Right cardiac atrium (tissue), 5 donors: ENCODE measurements at regions not wholly inside any gene's neighbourhood (a gene's known extent, or its start where the extent isn't known, plus 50 kb on each side); places are given as distances from the start of the nearest gene placed in this dataset.

ENCODE experiments used
- ATAC-seq, 2 donors: fragments of 200-7000 bp; cut with Tn5 transposase; one replicate each; pipeline versions ENCODE4 v1.8.0 to v1.9.1; 2020; ENCODE audit warnings: moderate library complexity in 2 of 2, mild to moderate bottlenecking in 1 of 2
- DNase-seq, 3 donors: peaks; one replicate each; pipeline ENCODE4 v3.0.0-alpha.2; 2020
- H3K27ac ChIP-seq: one replicate; pipeline ENCODE4 v1.5.1; 2013; ENCODE audit warnings: mild to moderate bottlenecking, low read length, control low read depth, moderate library complexity
- H3K27me3 ChIP-seq: one replicate; pipeline ENCODE4 v1.6.1; 2013; ENCODE audit not compliant: control insufficient read depth, insufficient read depth
- H3K4me1 ChIP-seq: one replicate; pipeline ENCODE4 v1.6.1; 2013; ENCODE audit warnings: low read length; ENCODE audit not compliant: control insufficient read depth, insufficient read depth
- H3K4me3 ChIP-seq: one replicate; pipeline ENCODE4 v1.5.1; 2013; ENCODE audit warnings: low read length, control low read depth
- H3K9me3 ChIP-seq: one replicate; pipeline ENCODE4 v1.6.1; 2013; ENCODE audit warnings: low read length; ENCODE audit not compliant: control insufficient read depth
- WGBS: extraction: QIAGEN DNeasy Blood & Tissue Kit; methylation state at CpG from one replicate; pipeline ENCODE4 v1.1.7; 2013; 5-methylcytosine and 5-hydroxymethylcytosine counted together
- intact Hi-C, 4 donors: fragments of 100-400 bp; cut with DNase I; formaldehyde crosslinking; loops; one replicate each; pipeline versions ENCODE4 v1.11.0 to v1.14.0; 2022 to 2023
- donor health status: healthy with polysubstance abuse.
- donor health status: DM: no; HTN: yes; CAD: no.
- donor health status: DM: no; HTN: no; CAD: no.
- donor health status: DM: no; HTN: yes; CAD: no; lungs with severe emphysema.
- donor health status: DM: yes; HTN: yes; CAD: no.

DNA sequence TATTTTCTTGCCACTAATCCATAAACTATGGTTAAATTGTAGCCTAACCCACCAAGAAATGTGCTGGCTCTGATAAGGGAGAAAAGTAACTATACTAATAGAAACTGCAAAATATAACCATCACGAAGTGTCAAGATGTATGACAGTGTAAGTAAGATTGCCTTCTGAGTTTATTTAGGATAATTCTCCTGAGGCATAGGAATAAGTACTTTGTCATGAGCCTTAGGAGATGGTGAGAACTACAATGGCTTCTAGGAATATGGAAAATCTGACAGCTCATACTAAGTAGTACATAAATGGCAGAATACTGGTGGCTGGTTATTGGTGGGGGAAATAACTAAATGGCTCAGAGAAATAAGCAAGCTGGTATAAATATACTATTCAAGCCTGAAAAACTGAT is 543.9 kb downstream of the PRR16 start:
- H3K27ac ChIP-seq, result no peak overlapping the region
- no peak overlapping the region for H3K4me3 ChIP-seq
- no peaks in the 10 kb centered on the region for H3K9me3 ChIP-seq
- intact Hi-C loops, result no loop called here
- DNase-seq (no peak), ATAC-seq (no peak)
- 77% methylated on average over 1 of the region's 1 CpG for WGBS
- H3K4me1 ChIP-seq, result no peaks in the 10 kb centered on the region
- H3K27me3 ChIP-seq, result no peaks in the 10 kb centered on the region

DNA sequence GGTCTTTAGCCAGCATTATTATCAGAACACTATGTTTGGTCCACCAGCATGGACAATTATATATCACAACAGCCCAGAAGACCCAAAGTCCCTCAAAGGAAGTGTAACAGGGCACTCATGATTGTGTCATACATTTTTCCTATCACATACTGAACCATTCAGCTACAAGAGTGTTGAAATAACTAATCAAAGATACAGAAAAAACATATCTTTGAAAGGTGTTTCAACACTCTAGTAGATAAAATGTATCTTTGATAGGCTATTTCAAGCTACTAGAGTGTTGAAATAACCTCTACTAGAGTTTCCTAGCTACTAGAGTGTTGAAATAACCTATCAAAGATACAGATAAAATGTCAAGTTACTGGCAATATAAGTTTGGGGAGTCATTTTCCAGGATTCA is 545.0 kb downstream of the PRR16 start:
- DNase-seq, result no peak
- H3K4me1 ChIP-seq, result no peaks in the 10 kb centered on the region
- peak; percentile 45 to 55 for ATAC-seq

DNA sequence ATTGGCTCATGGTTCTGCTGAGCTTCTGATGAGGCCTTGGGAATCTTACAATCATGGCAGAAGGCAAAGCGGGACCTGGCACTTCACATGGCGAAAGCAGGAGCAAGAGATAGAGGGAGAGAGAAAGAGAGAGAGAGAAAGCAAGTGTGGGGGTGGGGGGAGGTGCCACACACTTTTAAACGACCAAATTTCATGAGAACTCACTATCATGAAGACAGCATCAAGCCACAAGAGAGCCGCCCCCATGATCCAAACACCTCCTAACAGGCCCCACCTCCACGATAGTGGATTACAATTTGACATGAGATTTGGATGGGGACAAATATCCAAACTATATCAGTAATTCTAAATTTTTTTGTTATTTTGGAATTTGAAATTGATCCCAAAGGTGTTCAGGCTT is 553.9 kb downstream of the PRR16 start:
- Histone ChIP-seq H3K9me3 (no peaks in the 10 kb centered on the region), H3K4me3 (no peak overlapping the region), H3K27me3 (no peaks in the 10 kb centered on the region), H3K27ac (no peak overlapping the region), H3K4me1 (no peaks in the 10 kb centered on the region)
- no peak for DNase-seq
- no peak for ATAC-seq
- 77% methylated on average over 5 of the region's 5 CpGs for WGBS
- intact Hi-C loops, result no loop called here

More for the DNA sequence above, 545.0 kb downstream of the PRR16 start:
- intact Hi-C loops, result no loop called here
- Histone ChIP-seq H3K27ac (no peak overlapping the region), H3K4me3 (no peak overlapping the region), H3K9me3 (no peaks in the 10 kb centered on the region), H3K27me3 (no peaks in the 10 kb centered on the region)

DNA sequence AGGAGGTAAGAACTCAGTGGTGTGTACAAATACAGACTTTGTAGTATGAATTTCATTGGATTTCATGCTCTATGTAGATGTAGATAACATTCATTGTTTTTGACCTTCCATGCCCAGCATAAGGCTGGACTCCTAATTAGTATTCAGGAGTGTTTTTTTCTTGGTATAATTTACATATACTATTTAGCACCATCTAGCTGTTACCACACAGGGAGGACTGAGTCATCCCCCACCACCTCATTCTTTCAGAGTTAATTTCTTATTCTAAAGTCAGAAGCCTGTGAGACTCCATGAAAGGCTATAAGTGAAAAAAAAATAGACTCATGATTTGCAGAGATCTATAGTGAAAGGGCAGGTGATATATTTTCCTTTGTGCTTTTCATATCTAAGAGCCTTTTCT is 555.0 kb downstream of the PRR16 start:
- DNase-seq (no peak), ATAC-seq (no peak)
- Histone ChIP-seq H3K9me3 (no peaks in the 10 kb centered on the region), H3K4me3 (no peak overlapping the region), H3K27me3 (no peaks in the 10 kb centered on the region), H3K27ac (no peak overlapping the region), H3K4me1 (no peaks in the 10 kb centered on the region)
- intact Hi-C loops, result no loop called here

DNA sequence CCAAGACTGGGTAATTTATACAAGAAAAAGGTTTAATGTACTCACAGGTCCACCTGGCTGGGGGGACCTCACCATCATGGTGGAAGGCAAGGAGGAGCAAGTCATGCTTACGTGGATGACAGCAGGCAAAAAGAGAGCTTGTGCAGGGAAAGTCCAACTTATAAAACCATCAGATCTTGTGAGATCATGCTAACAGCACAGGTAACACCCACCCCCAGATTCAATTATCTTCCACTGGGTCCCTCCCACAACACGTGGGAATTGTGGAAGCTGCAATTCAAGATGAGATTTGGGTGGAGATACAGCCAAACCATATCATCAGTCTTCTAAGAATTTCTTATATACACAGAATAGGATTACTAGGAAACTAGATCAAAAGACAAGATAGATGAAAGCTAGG is 555.6 kb downstream of the PRR16 start:
- H3K4me3 ChIP-seq, result no peak overlapping the region
- H3K27me3 ChIP-seq, result no peaks in the 10 kb centered on the region
- H3K27ac ChIP-seq, result no peak overlapping the region
- DNase-seq, result no peak
- no peak for ATAC-seq
- WGBS, result 58% methylated on average over 2 of the region's 2 CpGs
- H3K9me3 ChIP-seq, result no peaks in the 10 kb centered on the region
- no peaks in the 10 kb centered on the region for H3K4me1 ChIP-seq
- intact Hi-C loops, result no loop called here

DNA sequence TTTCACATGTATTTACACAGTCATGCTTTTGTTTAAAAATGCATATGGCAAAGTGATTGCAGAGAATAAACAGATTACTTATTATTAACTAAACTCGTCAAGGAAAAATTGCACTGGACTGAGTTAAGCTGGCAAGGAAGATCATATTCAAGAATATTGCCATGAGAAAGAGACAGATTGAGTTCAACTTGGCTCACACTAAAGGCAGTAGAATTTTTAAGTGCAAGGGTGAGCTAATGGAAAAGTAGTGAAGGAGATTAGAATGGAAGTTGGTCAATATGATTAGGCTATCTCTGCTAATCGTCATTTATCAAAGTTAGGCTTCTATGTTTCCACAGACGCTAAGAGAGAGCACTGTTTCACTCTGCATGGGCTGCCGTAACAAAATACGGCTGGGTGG is 557.6 kb downstream of the PRR16 start:
- intact Hi-C loops, result no loop called here
- 51% methylated on average over 5 of the region's 5 CpGs for WGBS

DNA sequence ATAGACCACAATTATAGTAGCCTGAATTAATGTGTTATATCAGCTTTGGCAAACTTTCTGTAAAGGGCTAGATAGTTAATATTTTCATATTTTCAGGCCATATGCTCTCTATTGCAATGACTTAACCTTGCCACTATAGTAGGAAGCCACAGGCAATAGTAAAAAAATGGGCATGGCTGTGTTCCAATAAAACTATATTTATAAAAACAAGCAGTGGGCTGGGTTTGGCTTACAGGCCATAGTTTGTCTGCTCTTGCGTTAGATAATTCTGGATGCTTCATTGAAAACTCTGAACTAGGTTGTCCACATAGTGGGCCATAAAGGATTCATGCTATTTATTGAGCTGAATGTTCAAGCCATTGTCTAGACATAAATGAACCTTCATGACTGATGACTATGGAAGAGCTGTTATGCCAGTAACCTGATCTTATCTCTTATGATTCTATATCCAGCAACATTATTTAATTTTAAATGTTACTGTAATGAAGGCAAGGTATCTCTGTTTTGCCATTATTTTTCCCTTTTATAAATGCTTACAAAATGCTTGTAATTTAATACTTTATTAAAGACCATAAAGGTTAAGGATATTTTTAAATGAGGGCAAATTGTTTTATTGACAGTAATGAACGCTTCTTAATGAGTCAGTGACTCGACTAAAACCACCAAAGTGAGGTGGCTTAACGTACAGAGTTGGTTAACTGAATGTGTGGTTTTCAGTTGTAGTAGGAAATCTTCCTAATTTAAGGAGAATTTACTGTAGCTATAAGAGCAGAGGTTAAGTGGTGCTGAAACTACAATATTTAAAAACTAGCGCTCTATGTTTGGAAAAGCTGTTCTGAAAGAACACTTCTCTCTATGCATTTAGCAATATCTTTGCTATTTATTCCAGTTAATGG is 560.6 kb downstream of the PRR16 start:
- no peaks in the 10 kb centered on the region for H3K27me3 ChIP-seq
- no peak for ATAC-seq
- 74% methylated on average over 5 of the region's 5 CpGs for WGBS

More for the DNA sequence above, 557.6 kb downstream of the PRR16 start:
- Histone ChIP-seq H3K27me3 (no peaks in the 10 kb centered on the region), H3K4me1 (no peaks in the 10 kb centered on the region), H3K4me3 (no peak overlapping the region), H3K9me3 (no peaks in the 10 kb centered on the region), H3K27ac (no peak overlapping the region)
- ATAC-seq (no peak), DNase-seq (no peak)

DNA sequence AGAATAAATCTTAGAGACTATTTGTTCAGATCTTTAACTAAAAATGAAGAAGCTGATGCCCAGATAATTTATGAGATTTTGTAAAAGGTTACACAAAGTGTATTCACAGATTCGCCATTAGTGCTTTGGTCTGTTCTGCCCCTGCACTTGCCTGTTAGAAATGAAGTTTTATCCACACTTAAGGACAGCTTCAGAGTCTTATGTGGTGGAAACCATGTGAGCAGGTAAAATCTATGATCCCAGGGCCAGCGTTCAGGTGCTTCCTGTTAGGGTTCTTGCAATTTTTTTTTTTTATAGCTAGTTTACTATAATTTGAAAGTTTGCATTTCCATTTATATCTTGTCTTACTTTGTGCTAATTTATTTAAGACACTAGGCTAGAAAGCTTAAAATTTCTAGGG is 561.6 kb downstream of the PRR16 start:
- 80% methylated on average over 2 of the region's 2 CpGs for WGBS
- H3K4me3 ChIP-seq, result no peak overlapping the region
- DNase-seq, result no peak
- H3K27ac ChIP-seq, result no peak overlapping the region
- H3K9me3 ChIP-seq, result no peaks in the 10 kb centered on the region
- ATAC-seq, result no peak
- H3K4me1 ChIP-seq, result no peaks in the 10 kb centered on the region
- no peaks in the 10 kb centered on the region for H3K27me3 ChIP-seq
- intact Hi-C loops, result no loop called here

More for the DNA sequence above, 560.6 kb downstream of the PRR16 start:
- Histone ChIP-seq H3K27ac (no peak overlapping the region), H3K4me1 (no peaks in the 10 kb centered on the region), H3K9me3 (no peaks in the 10 kb centered on the region), H3K4me3 (no peak overlapping the region)
- DNase-seq, result no peak
- intact Hi-C loops, result no loop called here

DNA sequence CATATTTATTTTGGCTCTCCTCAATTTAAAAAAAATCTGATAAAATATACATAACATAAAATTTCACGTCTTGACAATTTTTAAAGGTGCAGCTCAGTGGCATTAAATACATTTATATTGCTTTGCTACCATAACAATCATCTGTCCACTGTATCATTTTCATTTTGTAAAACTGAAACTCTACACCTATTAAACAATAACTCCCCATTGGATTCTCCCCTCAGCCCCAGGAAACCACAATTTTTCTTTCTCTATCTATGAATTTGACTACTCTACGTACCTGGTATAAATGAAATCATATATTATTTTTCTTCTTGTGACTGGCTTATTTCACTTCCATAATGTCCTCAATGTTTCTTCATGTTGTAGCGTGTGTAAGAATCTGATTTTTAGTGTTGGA is 563.5 kb downstream of the PRR16 start:
- DNase-seq, result no peak
- Histone ChIP-seq H3K27me3 (no peaks in the 10 kb centered on the region), H3K4me3 (no peak overlapping the region), H3K4me1 (no peaks in the 10 kb centered on the region), H3K27ac (no peak overlapping the region), H3K9me3 (no peaks in the 10 kb centered on the region)
- WGBS, result 82% methylated on average over 3 of the region's 3 CpGs
- no peak for ATAC-seq
- intact Hi-C loops, result no loop called here

DNA sequence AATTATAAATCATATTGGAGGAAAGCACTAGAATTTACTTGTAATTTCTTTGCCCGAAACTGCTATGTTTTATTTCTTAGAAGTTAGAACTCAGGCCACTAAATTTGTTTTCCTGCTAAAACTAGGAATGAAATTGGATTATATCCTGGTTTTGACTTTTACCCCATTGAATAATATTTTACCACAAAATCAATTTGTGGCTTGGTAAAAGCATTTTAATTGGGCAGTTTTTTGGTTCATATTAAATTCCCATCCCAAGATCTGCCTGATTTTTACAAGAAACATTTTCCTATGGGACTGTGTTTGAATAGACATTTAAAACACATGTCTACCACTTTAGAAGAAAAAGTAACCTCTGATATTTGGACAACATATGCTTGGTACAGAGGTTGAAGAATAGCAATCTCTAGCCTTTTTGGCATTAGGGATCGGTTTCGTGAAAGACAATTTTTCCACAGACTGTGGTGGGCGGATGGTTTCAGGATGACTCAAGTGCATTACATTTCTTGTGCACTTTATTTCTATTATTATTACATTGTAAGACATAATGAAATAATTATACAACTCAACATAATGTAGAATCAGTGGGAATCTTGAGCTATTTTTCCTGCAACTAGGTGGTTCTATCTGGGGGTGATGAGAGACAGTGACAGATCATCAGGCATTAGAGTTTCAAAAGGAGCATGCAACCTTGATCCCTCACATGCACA is 565.6 kb downstream of the PRR16 start:
- no peaks in the 10 kb centered on the region for H3K27me3 ChIP-seq
- no peak for ATAC-seq
- no peak overlapping the region for H3K27ac ChIP-seq
- intact Hi-C loops, result no loop called here
- H3K4me3 ChIP-seq, result no peak overlapping the region
- no peaks in the 10 kb centered on the region for H3K4me1 ChIP-seq
- WGBS, result 90% methylated on average over 4 of the region's 4 CpGs
- no peak for DNase-seq
- H3K9me3 ChIP-seq, result no peaks in the 10 kb centered on the region

DNA sequence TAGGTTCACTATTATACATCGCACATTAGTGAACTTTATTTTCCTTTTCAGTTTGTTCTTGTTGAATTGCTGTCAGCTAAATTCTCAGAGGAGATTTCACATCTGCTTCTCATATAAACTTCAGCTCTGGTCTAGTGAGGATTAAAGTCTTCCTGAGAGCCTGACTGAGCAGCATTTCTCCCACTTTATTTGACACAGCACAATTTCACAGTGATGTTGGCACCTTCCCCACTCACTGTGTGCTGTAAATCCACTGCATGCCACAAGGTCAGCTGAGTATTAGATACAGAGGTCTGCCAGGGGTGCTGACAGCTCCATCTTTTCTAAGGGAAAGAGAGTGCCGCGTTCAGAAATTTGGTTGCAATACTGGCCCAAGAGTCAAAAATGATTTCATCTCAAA is 567.4 kb downstream of the PRR16 start:
- no peak for DNase-seq
- Histone ChIP-seq H3K9me3 (no peaks in the 10 kb centered on the region), H3K27ac (no peak overlapping the region), H3K4me1 (no peaks in the 10 kb centered on the region), H3K27me3 (no peaks in the 10 kb centered on the region), H3K4me3 (no peak overlapping the region)
- no peak for ATAC-seq
- intact Hi-C loops, result no loop called here
- 51% methylated on average over 3 of the region's 3 CpGs for WGBS
